HCT116 (cell line): ENCODE measurements at regions not wholly inside any gene's neighbourhood (a gene's known extent, or its start where the extent isn't known, plus 50 kb on each side); places are given as distances from the start of the nearest gene placed in this dataset.

Source experiments
- EGR1 ChIP-seq: IDR thresholded peaks from 2 replicates; pipeline ENCODE4 v1.6.1; 2012; ENCODE audit warnings: low read depth
- EZH2 ChIP-seq: fragments of 200-600 bp; sonication (generic); IDR thresholded peaks from 2 replicates; pipeline ENCODE4 v1.6.1; 2017; ENCODE audit warnings: antibody characterized with exemption, mixed run types
- POLR2A ChIP-seq: IDR thresholded peaks from 2 replicates; pipeline ENCODE4 v1.7.0; 2011; ENCODE audit warnings: borderline replicate concordance; ENCODE audit not compliant: insufficient read depth, insufficient read length; ENCODE audit errors: extremely low read depth
- POLR2AphosphoS5 ChIP-seq: IDR thresholded peaks from 2 replicates; pipeline ENCODE4 v1.6.1; 2011; ENCODE audit warnings: mild to moderate bottlenecking, low read depth, low read length, moderate library complexity
- ZNF274 ChIP-seq: fragments of 200-500 bp; sonication (Bioruptor generic); IDR thresholded peaks from 2 replicates; pipeline ENCODE4 v1.6.1; 2014; ENCODE audit warnings: mild to moderate bottlenecking, low read depth, low read length, inconsistent platforms
- TF ChIP-seq, protein P1 (sequence below), 3 experiments: fragments of 200-600 bp in 1 of 3; sonication (generic) in 1 of 3; IDR thresholded peaks in 2 of 3; conservative IDR thresholded peaks in 1 of 3; 2 replicates each; pipeline ENCODE4 v1.5.1; 2012 to 2017; ENCODE audit warnings: low read depth in 2 of 3, low read length in 2 of 3, antibody characterized with exemption in 1 of 3, borderline replicate concordance in 1 of 3, control low read depth in 1 of 3, mild to moderate bottlenecking in 1 of 3, mixed read lengths in 1 of 3, mixed run types in 1 of 3, moderate library complexity in 1 of 3; ENCODE audit not compliant: insufficient read depth in 1 of 3
- TF ChIP-seq, protein P2 (sequence below): IDR thresholded peaks from 2 replicates; pipeline ENCODE4 v1.6.1; 2011; ENCODE audit warnings: mild to moderate bottlenecking, low read length, moderate library complexity; ENCODE audit not compliant: insufficient replicate concordance; ENCODE audit errors: extremely low read depth
- TF ChIP-seq, protein P3 (sequence below): IDR thresholded peaks from 2 replicates; pipeline ENCODE4 v1.6.1; 2012

DNA sequence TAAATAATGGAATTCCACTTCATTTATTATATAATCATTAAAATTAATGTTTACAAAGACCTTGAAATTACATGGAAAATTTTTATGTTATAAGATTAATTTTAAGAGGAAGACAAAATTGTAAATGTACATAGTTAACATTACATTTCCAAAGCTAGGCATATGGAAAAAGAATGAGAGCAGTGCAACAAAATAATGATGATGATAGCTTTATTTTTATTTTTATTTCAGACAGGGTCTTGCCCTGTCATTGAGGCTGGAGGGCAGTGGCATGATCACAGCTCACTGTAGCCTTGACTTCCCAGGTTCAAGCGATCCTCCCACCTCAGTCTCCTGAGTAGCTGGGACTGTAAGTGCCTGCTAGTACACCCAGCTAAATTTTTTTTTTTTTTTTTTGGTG lies 61.2 kb upstream of the ZCCHC2 start:
- TF ChIP-seq, protein P1, sequence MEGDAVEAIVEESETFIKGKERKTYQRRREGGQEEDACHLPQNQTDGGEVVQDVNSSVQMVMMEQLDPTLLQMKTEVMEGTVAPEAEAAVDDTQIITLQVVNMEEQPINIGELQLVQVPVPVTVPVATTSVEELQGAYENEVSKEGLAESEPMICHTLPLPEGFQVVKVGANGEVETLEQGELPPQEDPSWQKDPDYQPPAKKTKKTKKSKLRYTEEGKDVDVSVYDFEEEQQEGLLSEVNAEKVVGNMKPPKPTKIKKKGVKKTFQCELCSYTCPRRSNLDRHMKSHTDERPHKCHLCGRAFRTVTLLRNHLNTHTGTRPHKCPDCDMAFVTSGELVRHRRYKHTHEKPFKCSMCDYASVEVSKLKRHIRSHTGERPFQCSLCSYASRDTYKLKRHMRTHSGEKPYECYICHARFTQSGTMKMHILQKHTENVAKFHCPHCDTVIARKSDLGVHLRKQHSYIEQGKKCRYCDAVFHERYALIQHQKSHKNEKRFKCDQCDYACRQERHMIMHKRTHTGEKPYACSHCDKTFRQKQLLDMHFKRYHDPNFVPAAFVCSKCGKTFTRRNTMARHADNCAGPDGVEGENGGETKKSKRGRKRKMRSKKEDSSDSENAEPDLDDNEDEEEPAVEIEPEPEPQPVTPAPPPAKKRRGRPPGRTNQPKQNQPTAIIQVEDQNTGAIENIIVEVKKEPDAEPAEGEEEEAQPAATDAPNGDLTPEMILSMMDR (IDR thresholded peaks at IDR 0.05 in 2 of 3, conservative IDR thresholded peaks at IDR 0.05 in 1 of 3; ENCODE audit: borderline replicate concordance in 1 of 3, insufficient read depth in 1 of 3, low read depth in 2 of 3, low read length in 2 of 3), result no peak
- TF ChIP-seq EZH2 (no peak), POLR2A (no peak), ZNF274 (no peak), POLR2AphosphoS5 (no peak), EGR1 (no peak)
- TF ChIP-seq, protein P2, sequence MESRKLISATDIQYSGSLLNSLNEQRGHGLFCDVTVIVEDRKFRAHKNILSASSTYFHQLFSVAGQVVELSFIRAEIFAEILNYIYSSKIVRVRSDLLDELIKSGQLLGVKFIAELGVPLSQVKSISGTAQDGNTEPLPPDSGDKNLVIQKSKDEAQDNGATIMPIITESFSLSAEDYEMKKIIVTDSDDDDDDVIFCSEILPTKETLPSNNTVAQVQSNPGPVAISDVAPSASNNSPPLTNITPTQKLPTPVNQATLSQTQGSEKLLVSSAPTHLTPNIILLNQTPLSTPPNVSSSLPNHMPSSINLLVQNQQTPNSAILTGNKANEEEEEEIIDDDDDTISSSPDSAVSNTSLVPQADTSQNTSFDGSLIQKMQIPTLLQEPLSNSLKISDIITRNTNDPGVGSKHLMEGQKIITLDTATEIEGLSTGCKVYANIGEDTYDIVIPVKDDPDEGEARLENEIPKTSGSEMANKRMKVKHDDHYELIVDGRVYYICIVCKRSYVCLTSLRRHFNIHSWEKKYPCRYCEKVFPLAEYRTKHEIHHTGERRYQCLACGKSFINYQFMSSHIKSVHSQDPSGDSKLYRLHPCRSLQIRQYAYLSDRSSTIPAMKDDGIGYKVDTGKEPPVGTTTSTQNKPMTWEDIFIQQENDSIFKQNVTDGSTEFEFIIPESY, result no peak
- TF ChIP-seq, protein P3, sequence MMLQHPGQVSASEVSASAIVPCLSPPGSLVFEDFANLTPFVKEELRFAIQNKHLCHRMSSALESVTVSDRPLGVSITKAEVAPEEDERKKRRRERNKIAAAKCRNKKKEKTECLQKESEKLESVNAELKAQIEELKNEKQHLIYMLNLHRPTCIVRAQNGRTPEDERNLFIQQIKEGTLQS, result no peak
